Activated naive CD8-positive, alpha-beta T cell treated with anti-CD3 and anti-CD28 coated beads, Interleukin-2, amount 10 ng/mL, durations not matched to agents 7 days and 5 days (primary cell): ENCODE measurements at regions not wholly inside any gene's neighbourhood (a gene's known extent, or its start where the extent isn't known, plus 50 kb on each side); places are given as distances from the start of the nearest gene placed in this dataset.

Experiments
- ATAC-seq: fragments of 150-1000 bp; cut with Tn5 transposase; one replicate; pipeline ENCODE4 v1.10.0; 2021; ENCODE audit warnings: low read depth, moderate library complexity
- POLR2A ChIA-PET: fragments of 350-600 bp; sonication (Branson Sonifier 250); formaldehyde crosslinking; loops from one replicate; lab custom pipeline; 2021; ENCODE audit warnings: antibody characterized with exemption; lab: Charles Lee
- DNase-seq: peaks from one replicate; pipeline ENCODE4 v3.0.0; 2021
- H3K27ac Mint-ChIP-seq: one replicate; pipeline ENCODE4 v1.8.0; 2022; ENCODE audit warnings: mild to moderate bottlenecking, mixed read lengths
- H3K27me3 Mint-ChIP-seq: one replicate; pipeline ENCODE4 v1.8.0; 2022; ENCODE audit warnings: mild to moderate bottlenecking, moderate library complexity, mixed read lengths
- H3K36me3 Mint-ChIP-seq: one replicate; pipeline ENCODE4 v1.8.0; 2021; ENCODE audit warnings: mild to moderate bottlenecking, mixed read lengths
- H3K4me1 Mint-ChIP-seq: one replicate; pipeline ENCODE4 v1.8.0; 2021; ENCODE audit warnings: mixed read lengths
- H3K4me3 Mint-ChIP-seq: one replicate; pipeline ENCODE4 v1.8.0; 2022; ENCODE audit warnings: mild to moderate bottlenecking, moderate library complexity, mixed read lengths
- H3K9me3 Mint-ChIP-seq: one replicate; pipeline ENCODE4 v1.8.0; 2021; ENCODE audit warnings: mixed read lengths

- DNase-seq (no peak), ATAC-seq (no peak)
- Mint-ChIP-seq H3K4me1 (no peaks in the 10 kb centered on the region), H3K27me3 (no peaks in the 10 kb centered on the region), H3K27ac (no peak overlapping the region), H3K36me3 (no peaks in the 10 kb centered on the region), H3K4me3 (no peak overlapping the region), H3K9me3 (peaks cover 1% of the 10 kb centered on the region)
- POLR2A ChIA-PET = no interaction called here
Measured at GRCh38 chr20:8935878-8936277, 133.0 kb upstream of the PLCB4 start.

- ATAC-seq = no peak
- H3K27ac Mint-ChIP-seq = no peak overlapping the region
- no peaks in the 10 kb centered on the region for H3K36me3 Mint-ChIP-seq
- peaks cover 1% of the 10 kb centered on the region for H3K9me3 Mint-ChIP-seq
- no peaks in the 10 kb centered on the region for H3K27me3 Mint-ChIP-seq
- POLR2A ChIA-PET = no interaction called here
- DNase-seq = no peak
- H3K4me3 Mint-ChIP-seq = no peak overlapping the region
- no peaks in the 10 kb centered on the region for H3K4me1 Mint-ChIP-seq
Measured at GRCh38 chr20:8938532-8938931, 130.4 kb upstream of the PLCB4 start.

GRCh38 chr20:8940326-8940725 lies 128.6 kb upstream of the PLCB4 start:
- no peaks in the 10 kb centered on the region for H3K36me3 Mint-ChIP-seq
- ATAC-seq = no peak
- POLR2A ChIA-PET = no interaction called here
- H3K27ac Mint-ChIP-seq = no peak overlapping the region
- H3K4me3 Mint-ChIP-seq = no peak overlapping the region
- no peaks in the 10 kb centered on the region for H3K4me1 Mint-ChIP-seq
- no peaks in the 10 kb centered on the region for H3K27me3 Mint-ChIP-seq
- no peak for DNase-seq
- H3K9me3 Mint-ChIP-seq = peaks cover 1% of the 10 kb centered on the region

- H3K36me3 Mint-ChIP-seq = no peaks in the 10 kb centered on the region
- H3K4me3 Mint-ChIP-seq = no peak overlapping the region
- no peaks in the 10 kb centered on the region for H3K9me3 Mint-ChIP-seq
- no peaks in the 10 kb centered on the region for H3K27me3 Mint-ChIP-seq
- H3K4me1 Mint-ChIP-seq = no peaks in the 10 kb centered on the region
- ATAC-seq (no peak), DNase-seq (no peak)
- no peak overlapping the region for H3K27ac Mint-ChIP-seq
- POLR2A ChIA-PET = no interaction called here
Measured at GRCh38 chr20:8943631-8944030, 125.3 kb upstream of the PLCB4 start.

GRCh38 chr20:8946036-8946940 lies 122.6 kb upstream of the PLCB4 start:
- Mint-ChIP-seq H3K27ac (no peak overlapping the region), H3K4me1 (no peaks in the 10 kb centered on the region), H3K27me3 (no peaks in the 10 kb centered on the region), H3K9me3 (no peaks in the 10 kb centered on the region), H3K4me3 (no peak overlapping the region), H3K36me3 (no peaks in the 10 kb centered on the region)
- ATAC-seq (no peak), DNase-seq (no peak)
- POLR2A ChIA-PET = no interaction called here

- POLR2A ChIA-PET = no interaction called here
Measured at GRCh38 chr20:8948442-8949020, 120.4 kb upstream of the PLCB4 start.

GRCh38 chr20:8951164-8951563 lies 117.7 kb upstream of the PLCB4 start:
- no peaks in the 10 kb centered on the region for H3K9me3 Mint-ChIP-seq
- POLR2A ChIA-PET = no interaction called here
- H3K36me3 Mint-ChIP-seq = no peaks in the 10 kb centered on the region

More at GRCh38 chr20:8948442-8949020, 120.4 kb upstream of the PLCB4 start:
- no peak for DNase-seq
- no peaks in the 10 kb centered on the region for H3K36me3 Mint-ChIP-seq
- no peaks in the 10 kb centered on the region for H3K27me3 Mint-ChIP-seq
- H3K4me3 Mint-ChIP-seq = no peak overlapping the region
- H3K9me3 Mint-ChIP-seq = no peaks in the 10 kb centered on the region
- no peak for ATAC-seq
- no peak overlapping the region for H3K27ac Mint-ChIP-seq
- no peaks in the 10 kb centered on the region for H3K4me1 Mint-ChIP-seq

GRCh38 chr20:8952721-8953120 lies 116.2 kb upstream of the PLCB4 start:
- Mint-ChIP-seq H3K27me3 (no peaks in the 10 kb centered on the region), H3K9me3 (no peaks in the 10 kb centered on the region), H3K4me3 (no peak overlapping the region), H3K36me3 (no peaks in the 10 kb centered on the region), H3K27ac (no peak overlapping the region), H3K4me1 (no peaks in the 10 kb centered on the region)
- no peak for ATAC-seq
- no peak for DNase-seq
- POLR2A ChIA-PET = no interaction called here

More at GRCh38 chr20:8951164-8951563, 117.7 kb upstream of the PLCB4 start:
- DNase-seq (no peak), ATAC-seq (no peak)
- Mint-ChIP-seq H3K4me3 (no peak overlapping the region), H3K27me3 (no peaks in the 10 kb centered on the region), H3K4me1 (no peaks in the 10 kb centered on the region), H3K27ac (no peak overlapping the region)

GRCh38 chr20:8953300-8953699 lies 115.6 kb upstream of the PLCB4 start:
- no peaks in the 10 kb centered on the region for H3K9me3 Mint-ChIP-seq
- POLR2A ChIA-PET = no interaction called here
- H3K4me1 Mint-ChIP-seq = no peaks in the 10 kb centered on the region
- DNase-seq = no peak
- H3K27me3 Mint-ChIP-seq = no peaks in the 10 kb centered on the region
- H3K27ac Mint-ChIP-seq = no peak overlapping the region
- no peak overlapping the region for H3K4me3 Mint-ChIP-seq
- H3K36me3 Mint-ChIP-seq = no peaks in the 10 kb centered on the region
- ATAC-seq = no peak

GRCh38 chr20:8960241-8960640 lies 108.6 kb upstream of the PLCB4 start:
- Mint-ChIP-seq H3K9me3 (peaks cover 6% of the 10 kb centered on the region), H3K27ac (no peak overlapping the region), H3K27me3 (no peaks in the 10 kb centered on the region), H3K36me3 (no peaks in the 10 kb centered on the region), H3K4me1 (no peaks in the 10 kb centered on the region), H3K4me3 (no peak overlapping the region)
- POLR2A ChIA-PET = no interaction called here
- ATAC-seq = no peak
- no peak for DNase-seq

- no peaks in the 10 kb centered on the region for H3K36me3 Mint-ChIP-seq
- H3K27ac Mint-ChIP-seq = no peak overlapping the region
- POLR2A ChIA-PET = no interaction called here
- peaks cover 6% of the 10 kb centered on the region for H3K9me3 Mint-ChIP-seq
- no peak for ATAC-seq
- no peak overlapping the region for H3K4me3 Mint-ChIP-seq
- DNase-seq = no peak
- no peaks in the 10 kb centered on the region for H3K4me1 Mint-ChIP-seq
- H3K27me3 Mint-ChIP-seq = no peaks in the 10 kb centered on the region
Measured at GRCh38 chr20:8963330-8963729, 105.6 kb upstream of the PLCB4 start.

GRCh38 chr20:8964959-8965562 lies 103.8 kb upstream of the PLCB4 start:
- Mint-ChIP-seq H3K27ac (no peak overlapping the region), H3K27me3 (no peaks in the 10 kb centered on the region), H3K36me3 (no peaks in the 10 kb centered on the region), H3K4me1 (no peaks in the 10 kb centered on the region), H3K4me3 (no peak overlapping the region), H3K9me3 (peaks cover 7% of the 10 kb centered on the region)
- POLR2A ChIA-PET = no interaction called here
- ATAC-seq (no peak), DNase-seq (no peak)

GRCh38 chr20:8967641-8968245 lies 101.1 kb upstream of the PLCB4 start:
- DNase-seq = no peak
- no peaks in the 10 kb centered on the region for H3K27me3 Mint-ChIP-seq
- no peaks in the 10 kb centered on the region for H3K4me1 Mint-ChIP-seq
- no peak for ATAC-seq
- no peaks in the 10 kb centered on the region for H3K36me3 Mint-ChIP-seq
- no peak overlapping the region for H3K27ac Mint-ChIP-seq
- no peak overlapping the region for H3K4me3 Mint-ChIP-seq
- POLR2A ChIA-PET = no interaction called here
- H3K9me3 Mint-ChIP-seq = peaks cover 1% of the 10 kb centered on the region
